Lung (tissue), 11 donors: ENCODE measurements at regions not wholly inside any gene's neighbourhood (a gene's known extent, or its start where the extent isn't known, plus 50 kb on each side); places are given as distances from the start of the nearest gene placed in this dataset.

ENCODE experiments used
- ATAC-seq: fragments of 200-7000 bp; cut with Tn5 transposase; one replicate; pipeline ENCODE4 v1.9.1; 2020; ENCODE audit warnings: moderate number of reproducible peaks; ENCODE audit not compliant: insufficient read depth, low FRiP score
- DNase-seq, 3 donors: peaks; one replicate each; pipeline ENCODE4 v3.0.0-alpha.2; 2013 to 2017
- H3K27ac ChIP-seq, 2 donors: one replicate each; pipeline ENCODE4 v1.5.1; 2013; ENCODE audit warnings: mild to moderate bottlenecking in 2 of 2, moderate library complexity in 2 of 2, control low read depth in 1 of 2, inconsistent platforms in 1 of 2, low read depth in 1 of 2, low read length in 1 of 2
- H3K27me3 ChIP-seq, 3 donors: one replicate each; pipeline ENCODE4 v1.5.1; 2013; ENCODE audit warnings: low read length in 2 of 3; ENCODE audit not compliant: control insufficient read depth in 3 of 3, insufficient read depth in 3 of 3
- H3K36me3 ChIP-seq, 4 donors: one replicate each; pipeline ENCODE4 v1.5.1; 2013; ENCODE audit warnings: low read length in 4 of 4, mild to moderate bottlenecking in 1 of 4, moderate library complexity in 1 of 4; ENCODE audit not compliant: control insufficient read depth in 4 of 4, insufficient read depth in 4 of 4
- H3K4me1 ChIP-seq, 5 donors: one replicate each; pipeline ENCODE4 v1.5.1; 2013; ENCODE audit warnings: low read length in 5 of 5, mild to moderate bottlenecking in 2 of 5, moderate library complexity in 1 of 5; ENCODE audit not compliant: control insufficient read depth in 5 of 5, insufficient read depth in 5 of 5
- H3K4me3 ChIP-seq: one replicate; pipeline ENCODE4 v1.5.1; 2013; ENCODE audit warnings: mild to moderate bottlenecking, control low read depth, moderate library complexity
- H3K9ac ChIP-seq, 2 donors: one replicate each; pipeline ENCODE4 v1.5.1; 2013; ENCODE audit warnings: low read length in 2 of 2, control low read depth in 1 of 2; ENCODE audit not compliant: insufficient read depth in 1 of 2
- H3K9me3 ChIP-seq, 4 donors: one replicate each; pipeline ENCODE4 v1.5.1; 2013; ENCODE audit warnings: low read length in 3 of 4, mild to moderate bottlenecking in 1 of 4, moderate library complexity in 1 of 4; ENCODE audit not compliant: control insufficient read depth in 4 of 4, insufficient read depth in 3 of 4
- CTCF ChIP-seq: IDR thresholded peaks from 2 replicates; pipeline ENCODE4 v1.5.1; 2012; ENCODE audit warnings: mild to moderate bottlenecking; ENCODE audit errors: control extremely low read depth, extremely low read depth
- WGBS, 2 donors: extraction: QIAGEN DNeasy Blood & Tissue Kit; methylation state at CpG; one replicate each; pipeline ENCODE4 v1.1.7; 2013; 5-methylcytosine and 5-hydroxymethylcytosine counted together
- donor health status: control.
- donor health status: control.
- donor health status: Bipolar disorder and iron deficiency.
- donor health status: healthy.
- donor health status: DM: yes; HTN: yes; CAD: no.

- TF ChIP-seq CTCF: no peak
- no peak for ATAC-seq
- no peak overlapping the region for H3K4me3 ChIP-seq
- H3K9me3 ChIP-seq: peaks cover 0 to 2% (median 0%) of the 10 kb centered on the region in 4 donors
- H3K27ac ChIP-seq: peak overlapping the region in 1 of 2 donors; percentile 3
- no peaks in the 10 kb centered on the region for H3K36me3 ChIP-seq
- 86 to 88% methylated on average over 2 of the region's 2 CpGs for WGBS, 2 donors
- no peaks in the 10 kb centered on the region for H3K27me3 ChIP-seq
- H3K4me1 ChIP-seq: peaks cover 0 to 3% (median 3%) of the 10 kb centered on the region in 5 donors
- no peak overlapping the region for H3K9ac ChIP-seq
- peak in 1 of 3 donors; percentile 5 for DNase-seq
Observed at GRCh38 chr20:39699166-39699725, 737.1 kb downstream of the DHX35 start.

- ATAC-seq: no peak
- H3K27ac ChIP-seq: peak overlapping the region in 1 of 2 donors; percentile 3
- no peak for TF ChIP-seq CTCF
- H3K9ac ChIP-seq: no peak overlapping the region
- 63 to 71% methylated on average over 1 of the region's 1 CpG for WGBS, 2 donors
- H3K4me1 ChIP-seq: peaks cover 0 to 3% (median 3%) of the 10 kb centered on the region in 5 donors
- H3K9me3 ChIP-seq: no peaks in the 10 kb centered on the region
- peak in 2 of 3 donors; percentile 12 to 30 for DNase-seq
- no peaks in the 10 kb centered on the region for H3K36me3 ChIP-seq
- H3K4me3 ChIP-seq: no peak overlapping the region
- H3K27me3 ChIP-seq: no peaks in the 10 kb centered on the region
Observed at GRCh38 chr20:39698752-39699151, 736.6 kb downstream of the DHX35 start.

- Histone ChIP-seq H3K9me3 (no peaks in the 10 kb centered on the region), H3K4me1 (no peaks in the 10 kb centered on the region), H3K27me3 (no peaks in the 10 kb centered on the region), H3K36me3 (no peaks in the 10 kb centered on the region), H3K4me3 (no peak overlapping the region), H3K27ac (no peak overlapping the region), H3K9ac (no peak overlapping the region)
- ATAC-seq: no peak
- no peak for DNase-seq
- TF ChIP-seq CTCF: no peak
- WGBS, 2 donors: 67 to 70% methylated on average over 3 of the region's 3 CpGs
Observed at GRCh38 chr20:39691151-39691862, 729.2 kb downstream of the DHX35 start.
